HG03460 (cell line): ENCODE measurements at regions not wholly inside any gene's neighbourhood (a gene's known extent, or its start where the extent isn't known, plus 50 kb on each side); places are given as distances from the start of the nearest gene placed in this dataset.

Experiments used
- ATAC-seq: cut with Tn5 transposase; IDR thresholded peaks from one replicate; pipeline ENCODE4 v1.9.1; 2021; ENCODE audit not compliant: unreplicated experiment

GRCh38 chr6:14943116-14943515, 302.8 kb upstream of the JARID2 start:
- no peak for ATAC-seq

- no peak for ATAC-seq
Observed at GRCh38 chr6:14944593-14944992, 301.3 kb upstream of the JARID2 start.

GRCh38 chr6:14945461-14946185, 300.2 kb upstream of the JARID2 start:
- no peak for ATAC-seq

GRCh38 chr6:14946753-14947152, 299.1 kb upstream of the JARID2 start:
- no peak for ATAC-seq

- ATAC-seq, result no peak
Observed at GRCh38 chr6:14948586-14949245, 297.2 kb upstream of the JARID2 start.

- no peak for ATAC-seq
Observed at GRCh38 chr6:14950103-14950969, 295.5 kb upstream of the JARID2 start.

- ATAC-seq, result no peak
Observed at GRCh38 chr6:14950970-14951276, 294.9 kb upstream of the JARID2 start.

GRCh38 chr6:14951704-14952103, 294.2 kb upstream of the JARID2 start:
- ATAC-seq, result no peak

GRCh38 chr6:14953836-14954235, 292.0 kb upstream of the JARID2 start:
- ATAC-seq, result no peak

GRCh38 chr6:14957355-14958059, 288.4 kb upstream of the JARID2 start:
- ATAC-seq, result no peak

- ATAC-seq, result no peak
Observed at GRCh38 chr6:14959324-14959885, 286.5 kb upstream of the JARID2 start.

GRCh38 chr6:14964556-14965270, 281.2 kb upstream of the JARID2 start:
- ATAC-seq, result no peak

GRCh38 chr6:14965424-14966075, 280.3 kb upstream of the JARID2 start:
- no peak for ATAC-seq

GRCh38 chr6:14966096-14966905, 279.6 kb upstream of the JARID2 start:
- ATAC-seq, result no peak

- ATAC-seq, result no peak
Observed at GRCh38 chr6:14966906-14967711, 278.8 kb upstream of the JARID2 start.

- no peak for ATAC-seq
Observed at GRCh38 chr6:14968056-14968637, 277.7 kb upstream of the JARID2 start.

- no peak for ATAC-seq
Observed at GRCh38 chr6:14969126-14969525, 276.7 kb upstream of the JARID2 start.
